CD14-positive monocyte (primary cell): ENCODE measurements at regions not wholly inside any gene's neighbourhood (a gene's known extent, or its start where the extent isn't known, plus 50 kb on each side); places are given as distances from the start of the nearest gene placed in this dataset.

Experiments used
- DNase-seq, 3 donors: peaks; one replicate each; pipeline ENCODE4 v3.0.0-alpha.2; 2011 to 2022
- H2AFZ ChIP-seq: 2 replicates; pipeline ENCODE4 v1.6.0; 2012; ENCODE audit warnings: mild to moderate bottlenecking, low read depth, low read length, inconsistent platforms; ENCODE audit not compliant: insufficient read depth, poor library complexity, severe bottlenecking
- H3K27ac ChIP-seq, 2 donors: 1 replicate in 1 of 2; 2 replicates in 1 of 2; pipeline ENCODE4 v1.5.1; 2012 to 2013; ENCODE audit warnings: low read length in 2 of 2, control low read depth in 1 of 2, inconsistent platforms in 1 of 2, low read depth in 1 of 2, mild to moderate bottlenecking in 1 of 2
- H3K27me3 ChIP-seq, 2 donors: one replicate each; pipeline versions ENCODE4 v1.6.0 to v1.6.1; 2011 to 2013; ENCODE audit warnings: low read length in 2 of 2; ENCODE audit not compliant: control insufficient read depth in 2 of 2, insufficient read depth in 2 of 2
- H3K36me3 ChIP-seq, 2 donors: replicated peaks in 1 of 2; 1 replicate in 1 of 2; 2 replicates in 1 of 2; pipeline versions ENCODE4 v1.5.1 to v1.6.1; 2012 to 2013; ENCODE audit warnings: low read length in 2 of 2, control low read depth in 1 of 2, inconsistent platforms in 1 of 2, mild to moderate bottlenecking in 1 of 2; ENCODE audit not compliant: insufficient read depth in 2 of 2, control insufficient read depth in 1 of 2
- H3K4me1 ChIP-seq, 2 donors: 1 replicate in 1 of 2; 2 replicates in 1 of 2; pipeline versions ENCODE4 v1.5.1 to v1.6.1; 2012 to 2013; ENCODE audit warnings: low read length in 2 of 2, control low read depth in 1 of 2, inconsistent platforms in 1 of 2, mild to moderate bottlenecking in 1 of 2, moderate library complexity in 1 of 2; ENCODE audit not compliant: insufficient read depth in 2 of 2, control insufficient read depth in 1 of 2
- H3K4me2 ChIP-seq: replicated peaks from 2 replicates; pipeline ENCODE3; 2012; ENCODE audit warnings: low read length, moderate library complexity, mild to moderate bottlenecking; ENCODE audit not compliant: poor library complexity, severe bottlenecking; ENCODE audit errors: extremely low read depth
- H3K4me3 ChIP-seq, 3 experiments: fragments of 200-600 bp in 1 of 3; sonication (generic) in 1 of 3; replicated peaks in 1 of 3; 1 replicate in 2 of 3; 2 replicates in 1 of 3; pipeline ENCODE4 v1.5.1; 2011 to 2013; ENCODE audit warnings: low read length in 3 of 3, mild to moderate bottlenecking in 3 of 3, control low read depth in 2 of 3, low read depth in 2 of 3, inconsistent platforms in 1 of 3, moderate library complexity in 1 of 3
- H3K79me2 ChIP-seq: 2 replicates; pipeline ENCODE4 v1.6.0; 2012; ENCODE audit warnings: mild to moderate bottlenecking, control low read depth, inconsistent platforms, low read length, moderate library complexity; ENCODE audit not compliant: insufficient read depth
- H3K9ac ChIP-seq: 2 replicates; pipeline ENCODE4 v1.6.0; 2017; ENCODE audit warnings: low read length, mild to moderate bottlenecking; ENCODE audit not compliant: insufficient read depth, poor library complexity, severe bottlenecking
- H3K9me3 ChIP-seq, 2 donors: replicated peaks in 1 of 2; 1 replicate in 1 of 2; 2 replicates in 1 of 2; pipeline versions ENCODE4 v1.5.1 to v1.6.1; 2012 to 2013; ENCODE audit warnings: low read length in 2 of 2, control low read depth in 1 of 2; ENCODE audit not compliant: control insufficient read depth in 1 of 2, insufficient read depth in 1 of 2
- H4K20me1 ChIP-seq: 2 replicates; pipeline ENCODE4 v1.6.0; 2012; ENCODE audit warnings: mild to moderate bottlenecking, low read length, control low read depth, moderate library complexity; ENCODE audit not compliant: insufficient read depth
- H3K27ac Mint-ChIP-seq, 7 donors: one replicate each; pipeline ENCODE4 v1.8.0; 2020; ENCODE audit warnings: mild to moderate bottlenecking in 7 of 7, mixed read lengths in 7 of 7, moderate library complexity in 6 of 7, inconsistent platforms in 2 of 7
- H3K27me3 Mint-ChIP-seq, 3 donors: one replicate each; pipeline ENCODE4 v1.8.0; 2021 to 2022; ENCODE audit warnings: low read depth in 3 of 3, mild to moderate bottlenecking in 3 of 3, mixed read lengths in 3 of 3, moderate library complexity in 3 of 3, inconsistent platforms in 1 of 3
- H3K36me3 Mint-ChIP-seq, 2 donors: one replicate each; pipeline ENCODE4 v1.8.0; 2020; ENCODE audit warnings: mixed read lengths in 2 of 2, inconsistent platforms in 1 of 2, mild to moderate bottlenecking in 1 of 2
- H3K4me1 Mint-ChIP-seq: one replicate; pipeline ENCODE4 v1.8.0; 2020; ENCODE audit warnings: mild to moderate bottlenecking, mixed read lengths
- H3K4me3 Mint-ChIP-seq, 2 donors: one replicate each; pipeline ENCODE4 v1.8.0; 2020; ENCODE audit warnings: mild to moderate bottlenecking in 2 of 2, mixed read lengths in 2 of 2, moderate library complexity in 1 of 2
- H3K9me3 Mint-ChIP-seq, 7 donors: one replicate each; pipeline ENCODE4 v1.8.0; 2020 to 2022; ENCODE audit warnings: mixed read lengths in 7 of 7, mild to moderate bottlenecking in 6 of 7, moderate library complexity in 6 of 7, inconsistent platforms in 2 of 7
- CTCF ChIP-seq: fragments of 200-600 bp; IDR thresholded peaks from one replicate; pipeline ENCODE4 v1.8.0; 2022; ENCODE audit warnings: antibody characterized with exemption, mild to moderate bottlenecking
- WGBS: methylation state at CpG from one replicate; pipeline ENCODE4 v1.1.5; 2013; ENCODE audit warnings: missing lambda C conversion rate; ENCODE audit not compliant: insufficient coverage; 5-methylcytosine and 5-hydroxymethylcytosine counted together
- intact Hi-C, 2 donors: fragments of 100-400 bp; cut with micrococcal nuclease; formaldehyde crosslinking; loops; one replicate each; pipeline versions ENCODE4 v1.15.0 to v1.15.1; 2023

DNA sequence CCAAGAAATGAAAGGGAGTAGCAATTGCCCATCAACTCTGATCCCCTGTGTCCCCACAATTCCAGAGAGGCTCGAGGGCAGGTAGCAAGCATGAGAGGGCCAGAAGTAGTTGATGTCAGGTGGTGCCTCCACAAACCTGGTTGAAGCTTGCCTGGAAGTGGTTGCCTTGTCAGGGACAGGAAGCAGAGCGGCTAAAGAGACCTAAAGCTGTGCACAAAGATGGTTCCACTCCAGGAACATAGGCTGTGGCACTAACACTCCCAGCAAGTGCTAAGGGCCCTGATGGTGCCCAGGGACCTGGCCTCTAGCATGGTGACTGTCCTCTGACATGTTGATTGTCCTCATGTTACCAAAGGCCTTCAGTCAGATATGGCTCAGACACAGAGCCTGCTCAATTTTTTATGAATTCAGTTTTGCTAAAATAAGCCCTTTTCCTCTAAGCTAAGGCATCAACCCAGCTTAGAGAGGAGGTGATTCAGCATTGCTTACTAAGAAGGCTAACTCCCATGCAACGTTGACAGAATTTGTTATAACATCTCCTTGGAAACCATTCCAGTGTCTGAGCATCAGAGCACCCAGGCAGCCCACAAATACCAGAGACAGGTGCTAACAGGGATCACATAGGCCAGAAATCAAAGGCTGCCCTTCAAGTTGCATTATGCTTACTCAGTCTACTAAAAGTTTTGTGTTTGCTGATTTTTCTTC, 196.3 kb upstream of the ARHGAP20 start:
- intact Hi-C loops, result no loop called here
- H3K9me3 Mint-ChIP-seq, result peaks cover 0 to 6% (median 0%) of the 10 kb centered on the region in 7 donors
- H3K9ac ChIP-seq, result no peak overlapping the region

DNA sequence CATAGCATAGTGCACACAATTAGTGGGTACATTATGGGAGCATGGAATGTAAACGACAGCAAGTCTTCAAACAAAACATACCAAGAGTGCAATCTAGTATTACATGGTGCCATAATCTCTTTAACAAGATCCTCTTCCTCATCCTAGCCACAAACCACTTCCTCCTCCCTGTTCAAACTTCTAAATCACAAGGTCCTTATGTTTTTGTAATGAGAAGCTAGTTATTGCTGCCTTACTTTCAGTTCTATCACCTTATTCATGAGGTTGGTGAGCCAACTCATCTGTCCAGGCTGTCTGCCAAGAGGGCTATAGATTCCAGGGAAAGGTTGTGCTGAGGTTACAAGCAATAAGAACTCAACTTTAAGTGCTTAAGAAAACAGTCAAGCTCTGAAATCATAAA, 195.4 kb upstream of the ARHGAP20 start:
- DNase-seq, result peak; percentile 69 to 73 (median 70)
- H3K27ac Mint-ChIP-seq, result peak overlapping the region in 6 of 7 donors; percentile 56 to 86 (median 76)
- peaks cover 0 to 6% (median 0%) of the 10 kb centered on the region in 7 donors for H3K9me3 Mint-ChIP-seq
- Histone ChIP-seq H3K4me1 (peaks cover 19 to 20% of the 10 kb centered on the region in 2 donors), H3K9me3 (no peaks in the 10 kb centered on the region), H3K27me3 (peaks cover 0 to 17% of the 10 kb centered on the region in 2 donors), H3K27ac (no peak overlapping the region), H3K79me2 (no peaks in the 10 kb centered on the region), H3K36me3 (no peaks in the 10 kb centered on the region), H3K9ac (no peak overlapping the region), H3K4me3 (no peak overlapping the region), H4K20me1 (no peaks in the 10 kb centered on the region), H2AFZ (no peak overlapping the region), H3K4me2 (peak overlapping the region; percentile 44)
- intact Hi-C loops, result no loop called here
- no peak for TF ChIP-seq CTCF
- peaks cover 26% of the 10 kb centered on the region for H3K4me1 Mint-ChIP-seq
- H3K27me3 Mint-ChIP-seq, result peaks cover 11 to 27% (median 11%) of the 10 kb centered on the region in 3 donors
- H3K4me3 Mint-ChIP-seq, result peak overlapping the region in 1 of 2 donors; percentile 59
- H3K36me3 Mint-ChIP-seq, result peaks cover 0 to 2% of the 10 kb centered on the region in 2 donors
- WGBS, result no CpG with 5 or more reads among the region's 1 CpG

More for the DNA sequence above, 196.3 kb upstream of the ARHGAP20 start:
- no peak for TF ChIP-seq CTCF
- Histone ChIP-seq H3K4me3 (no peak overlapping the region), H3K9me3 (no peaks in the 10 kb centered on the region), H3K79me2 (no peaks in the 10 kb centered on the region), H3K36me3 (no peaks in the 10 kb centered on the region), H3K4me1 (peaks cover 19 to 20% of the 10 kb centered on the region in 2 donors), H4K20me1 (no peaks in the 10 kb centered on the region), H3K27ac (no peak overlapping the region), H3K27me3 (peaks cover 0 to 17% of the 10 kb centered on the region in 2 donors), H2AFZ (no peak overlapping the region), H3K4me2 (no peak overlapping the region)
- no peak for DNase-seq
- Mint-ChIP-seq H3K27me3 (peaks cover 11 to 26% (median 11%) of the 10 kb centered on the region in 3 donors), H3K27ac (peak overlapping the region in 6 of 7 donors; percentile 33 to 70 (median 56)), H3K4me1 (peaks cover 26% of the 10 kb centered on the region), H3K4me3 (peak overlapping the region in 1 of 2 donors; percentile 43), H3K36me3 (peaks cover 0 to 2% of the 10 kb centered on the region in 2 donors)
- WGBS, result 46% methylated on average over 3 of the region's 3 CpGs
